Vagina (tissue), 2 donors: ENCODE measurements at regions not wholly inside any gene's neighbourhood (a gene's known extent, or its start where the extent isn't known, plus 50 kb on each side); places are given as distances from the start of the nearest gene placed in this dataset.

ENCODE experiments used
- DNase-seq, 2 donors: peaks; one replicate each; pipeline ENCODE4 v3.0.0-alpha.2; 2017; ENCODE audit errors: extremely low spot score in 2 of 2
- H3K27ac ChIP-seq: fragments of 200-600 bp; sonication (generic); one replicate; pipeline ENCODE4 v1.5.1; 2019
- H3K27me3 ChIP-seq: fragments of 200-600 bp; sonication (generic); one replicate; pipeline ENCODE4 v1.5.1; 2019
- H3K36me3 ChIP-seq, 2 donors: fragments of 200-600 bp; sonication (generic); one replicate each; pipeline ENCODE4 v1.5.1; 2017 to 2019
- H3K4me1 ChIP-seq: fragments of 200-600 bp; sonication (generic); one replicate; pipeline ENCODE4 v1.5.1; 2019
- H3K4me3 ChIP-seq, 2 donors: fragments of 200-600 bp; sonication (generic); 1 replicate in 1 of 2; 2 replicates in 1 of 2; pipeline ENCODE4 v1.5.1; 2016 to 2019
- H3K9me3 ChIP-seq: fragments of 200-600 bp; sonication (generic); one replicate; pipeline ENCODE4 v1.5.1; 2019
- CTCF ChIP-seq, 3 experiments: fragments of 450-650 bp in 2 of 3; fragments of 200-600 bp in 1 of 3; sonication (generic) in 1 of 3; IDR thresholded peaks; one replicate each; pipeline ENCODE4 v1.5.1; 2017 to 2019; ENCODE audit warnings: antibody characterized with exemption in 3 of 3, mild to moderate bottlenecking in 2 of 3, moderate library complexity in 2 of 3
- POLR2A ChIP-seq, 2 donors: fragments of 450-650 bp; IDR thresholded peaks; one replicate each; pipeline ENCODE4 v1.6.1; 2017; ENCODE audit warnings: antibody characterized with exemption in 2 of 2, mild to moderate bottlenecking in 2 of 2, moderate library complexity in 2 of 2
- POLR2AphosphoS5 ChIP-seq, 2 donors: sonication (generic); formaldehyde crosslinking; IDR thresholded peaks; one replicate each; pipeline ENCODE4 v1.9.0; 2017; ENCODE audit warnings: antibody characterized with exemption in 2 of 2, mild to moderate bottlenecking in 2 of 2, low read depth in 1 of 2; ENCODE audit not compliant: insufficient read depth in 1 of 2
- intact Hi-C: fragments of 100-400 bp; cut with DNase I; formaldehyde crosslinking; loops from one replicate; pipeline ENCODE4 v1.15.1; 2023

GRCh38 chr13:26956522-26957142 is 196.0 kb upstream of the GPR12 start:
- H3K27me3 ChIP-seq, result no peaks in the 10 kb centered on the region
- intact Hi-C loops, result no loop called here
- no peak for DNase-seq
- no peak overlapping the region for H3K4me3 ChIP-seq
- no peaks in the 10 kb centered on the region for H3K36me3 ChIP-seq
- no peaks in the 10 kb centered on the region for H3K9me3 ChIP-seq
- H3K4me1 ChIP-seq, result peaks cover 4% of the 10 kb centered on the region
- TF ChIP-seq CTCF (IDR thresholded peaks at IDR 0.05) (no peak), POLR2A (IDR thresholded peaks at IDR 0.05) (no peak), POLR2AphosphoS5 (IDR thresholded peaks at IDR 0.05; ENCODE audit: insufficient read depth in 1 of 2, low read depth in 1 of 2) (no peak)
- H3K27ac ChIP-seq, result no peak overlapping the region

- peaks cover 7% of the 10 kb centered on the region for H3K4me1 ChIP-seq
- H3K36me3 ChIP-seq, result no peaks in the 10 kb centered on the region
- H3K4me3 ChIP-seq, result no peak overlapping the region
- H3K27me3 ChIP-seq, result no peaks in the 10 kb centered on the region
- no peak for DNase-seq
- no peaks in the 10 kb centered on the region for H3K9me3 ChIP-seq
- TF ChIP-seq POLR2A (IDR thresholded peaks at IDR 0.05) (no peak), POLR2AphosphoS5 (IDR thresholded peaks at IDR 0.05; ENCODE audit: insufficient read depth in 1 of 2, low read depth in 1 of 2) (no peak), CTCF (IDR thresholded peaks at IDR 0.05) (no peak)
- no peak overlapping the region for H3K27ac ChIP-seq
- intact Hi-C loops, result no loop called here
Observed at GRCh38 chr13:26954976-26955375, 194.4 kb upstream of the GPR12 start.

GRCh38 chr13:26953291-26953690 is 192.7 kb upstream of the GPR12 start:
- intact Hi-C loops, result no loop called here

GRCh38 chr13:26952551-26953143 is 192.1 kb upstream of the GPR12 start:
- DNase-seq, result no peak
- Histone ChIP-seq H3K27ac (no peak overlapping the region), H3K9me3 (no peaks in the 10 kb centered on the region), H3K4me1 (peaks cover 7% of the 10 kb centered on the region), H3K27me3 (no peaks in the 10 kb centered on the region), H3K4me3 (no peak overlapping the region), H3K36me3 (no peaks in the 10 kb centered on the region)
- no peak for TF ChIP-seq POLR2AphosphoS5 (IDR thresholded peaks at IDR 0.05; ENCODE audit: insufficient read depth in 1 of 2, low read depth in 1 of 2)
- TF ChIP-seq POLR2A (IDR thresholded peaks at IDR 0.05), result no peak
- no peak for TF ChIP-seq CTCF (IDR thresholded peaks at IDR 0.05)
- intact Hi-C loops, result no loop called here

More at GRCh38 chr13:26953291-26953690, 192.7 kb upstream of the GPR12 start:
- Histone ChIP-seq H3K9me3 (no peaks in the 10 kb centered on the region), H3K27ac (no peak overlapping the region), H3K4me3 (no peak overlapping the region), H3K27me3 (no peaks in the 10 kb centered on the region), H3K4me1 (peaks cover 7% of the 10 kb centered on the region), H3K36me3 (no peaks in the 10 kb centered on the region)
- DNase-seq, result no peak
- TF ChIP-seq POLR2AphosphoS5 (IDR thresholded peaks at IDR 0.05; ENCODE audit: insufficient read depth in 1 of 2, low read depth in 1 of 2) (no peak), CTCF (IDR thresholded peaks at IDR 0.05) (no peak), POLR2A (IDR thresholded peaks at IDR 0.05) (no peak)

- intact Hi-C loops, result no loop called here
- no peaks in the 10 kb centered on the region for H3K27me3 ChIP-seq
- no peak for DNase-seq
- H3K27ac ChIP-seq, result no peak overlapping the region
- H3K4me3 ChIP-seq, result no peak overlapping the region
- TF ChIP-seq CTCF (IDR thresholded peaks at IDR 0.05), result no peak
- TF ChIP-seq POLR2AphosphoS5 (IDR thresholded peaks at IDR 0.05; ENCODE audit: insufficient read depth in 1 of 2, low read depth in 1 of 2), result no peak
- TF ChIP-seq POLR2A (IDR thresholded peaks at IDR 0.05), result no peak
- peaks cover 7% of the 10 kb centered on the region for H3K4me1 ChIP-seq
- H3K36me3 ChIP-seq, result no peaks in the 10 kb centered on the region
- no peaks in the 10 kb centered on the region for H3K9me3 ChIP-seq
Observed at GRCh38 chr13:26951581-26952177, 191.1 kb upstream of the GPR12 start.
